Hematopoietic multipotent progenitor cell treated with erythropoietin and hydrocortisone succinate and interleukin-3 and kit ligand, for 17 days (in vitro differentiated cells): ENCODE measurements at regions not wholly inside any gene's neighbourhood (a gene's known extent, or its start where the extent isn't known, plus 50 kb on each side); places are given as distances from the start of the nearest gene placed in this dataset.

ENCODE experiments used
- DNase-seq: peaks from one replicate; pipeline ENCODE4 v3.0.0-alpha.2; 2015; ENCODE audit warnings: low spot score

DNA sequence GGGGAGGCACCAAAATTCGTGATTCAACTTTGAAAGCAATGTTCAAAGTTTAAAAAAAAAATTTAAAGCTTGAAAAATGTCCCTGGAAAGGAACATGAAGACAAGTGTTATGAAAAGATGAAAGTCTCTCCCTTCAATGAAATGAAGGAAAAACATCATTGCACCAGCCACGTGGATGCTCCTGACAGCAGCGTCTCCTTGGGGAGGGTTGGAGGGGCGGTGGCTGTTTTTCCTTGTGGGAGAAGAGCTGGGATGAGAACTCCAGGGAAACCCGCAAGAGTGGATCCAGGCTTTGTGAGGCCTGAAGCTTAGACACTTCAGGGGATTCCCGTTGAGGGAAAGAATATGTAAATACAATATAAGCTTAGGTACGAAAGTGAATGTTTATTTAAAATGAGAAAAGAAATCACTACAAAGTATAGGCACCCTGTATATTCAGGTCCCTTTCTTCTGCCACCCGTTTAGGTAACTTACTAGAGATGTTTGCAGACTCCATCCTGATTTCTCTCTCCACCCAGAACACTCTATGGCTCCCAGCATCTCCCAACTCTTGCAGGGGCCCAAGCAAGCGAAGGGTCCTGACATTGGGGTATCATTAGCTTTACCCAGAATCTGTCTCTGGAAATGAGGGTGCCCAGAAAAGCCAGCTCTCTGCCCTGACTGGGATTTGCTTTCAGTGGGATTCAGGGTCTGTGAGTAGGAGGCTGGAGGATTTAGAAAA, 63.1 kb upstream of the BAIAP2L1 start:
- no peak for DNase-seq

GRCh38 chr7:98462911-98463633, 62.2 kb upstream of the BAIAP2L1 start:
- no peak for DNase-seq

DNA sequence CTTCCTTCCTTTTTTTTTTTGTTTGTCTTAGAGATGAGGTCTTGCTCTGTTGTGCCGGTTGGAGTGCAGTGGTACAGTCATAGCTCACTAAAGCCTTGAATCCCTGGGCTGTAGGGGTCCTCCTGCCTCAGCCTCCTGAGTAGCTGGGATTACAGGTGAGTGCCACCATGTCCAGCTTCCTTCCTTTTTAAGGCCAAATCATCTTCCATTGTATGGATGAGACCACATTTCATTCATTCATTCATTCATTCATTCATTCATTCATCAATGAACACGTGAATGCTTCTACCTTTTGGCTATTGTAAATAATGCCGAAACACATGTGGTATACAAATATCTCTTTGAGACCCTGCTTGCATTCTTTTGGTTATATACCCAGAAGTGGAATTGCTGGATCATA, 60.0 kb upstream of the BAIAP2L1 start:
- DNase-seq: no peak

DNA sequence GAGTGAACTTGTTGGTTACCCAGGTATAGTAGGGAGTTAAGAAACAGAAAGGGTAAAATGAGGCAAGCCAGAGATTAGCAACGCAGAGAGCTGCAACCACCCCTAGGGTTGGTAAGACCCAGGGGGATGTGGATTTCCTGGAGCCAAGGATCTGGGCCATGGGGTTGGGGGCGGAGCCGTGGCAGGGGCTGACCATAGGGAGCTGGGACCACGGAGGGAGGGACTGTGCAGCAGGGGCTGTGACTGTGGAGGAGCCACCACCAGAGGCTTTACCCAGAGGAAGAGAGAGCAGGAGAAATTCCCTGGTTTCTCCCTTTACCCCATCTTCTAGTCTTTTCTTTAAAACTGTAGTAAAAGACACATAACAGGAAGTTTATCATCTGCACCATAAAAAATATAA, 58.6 kb upstream of the BAIAP2L1 start:
- DNase-seq: no peak

GRCh38 chr7:98458090-98458875, 57.4 kb upstream of the BAIAP2L1 start:
- no peak for DNase-seq

GRCh38 chr7:98456866-98457265, 56.0 kb upstream of the BAIAP2L1 start:
- DNase-seq: no peak

DNA sequence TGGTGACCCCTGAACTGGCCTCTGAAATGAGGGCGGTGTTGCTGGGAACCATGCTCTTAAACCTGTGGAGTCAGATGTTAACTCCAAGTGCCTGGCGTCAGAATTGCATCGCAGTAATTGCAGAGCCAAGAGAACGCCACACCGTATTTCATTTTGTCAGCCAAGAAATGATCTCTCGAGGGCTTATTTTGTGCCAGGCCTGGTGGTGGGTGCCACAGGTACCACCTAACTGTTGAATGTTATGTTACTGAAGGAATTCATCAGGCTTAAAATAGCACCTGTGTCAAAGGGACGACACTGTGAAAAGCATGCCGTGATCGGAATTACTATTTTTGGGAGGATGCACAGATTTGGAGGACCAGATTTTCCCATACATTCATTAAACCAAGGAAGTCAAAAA, 51.9 kb upstream of the BAIAP2L1 start:
- no peak for DNase-seq
